Loucy (cell line): ENCODE measurements at regions not wholly inside any gene's neighbourhood (a gene's known extent, or its start where the extent isn't known, plus 50 kb on each side); places are given as distances from the start of the nearest gene placed in this dataset.

Experiments
- H2AFZ ChIP-seq: fragments of 200-600 bp; sonication (generic); 2 replicates; pipeline ENCODE4 v1.6.0; 2016; ENCODE audit warnings: antibody characterized with exemption, mild to moderate bottlenecking, low read length, moderate library complexity
- H3F3A ChIP-seq: fragments of 200-600 bp; 2 replicates; pipeline ENCODE4 v1.6.0; 2016; ENCODE audit warnings: antibody characterized with exemption, low read depth, mild to moderate bottlenecking
- H3K27me3 ChIP-seq: fragments of 200-600 bp; sonication (generic); 2 replicates; pipeline ENCODE4 v1.6.1; 2014; ENCODE audit warnings: low read length, mild to moderate bottlenecking; ENCODE audit not compliant: insufficient read depth, poor library complexity, severe bottlenecking
- H3K36me3 ChIP-seq: fragments of 200-600 bp; sonication (generic); 2 replicates; pipeline ENCODE4 v1.6.1; 2016; ENCODE audit warnings: low read length; ENCODE audit not compliant: insufficient read depth
- H3K4me1 ChIP-seq: fragments of 200-600 bp; sonication (generic); 2 replicates; pipeline ENCODE4 v1.5.1; 2014; ENCODE audit warnings: low read length, mild to moderate bottlenecking; ENCODE audit not compliant: insufficient read depth, poor library complexity, severe bottlenecking
- H3K4me2 ChIP-seq: fragments of 200-600 bp; sonication (generic); 2 replicates; pipeline ENCODE4 v1.6.0; 2014; ENCODE audit warnings: antibody characterized with exemption, low read length, low read depth, mild to moderate bottlenecking; ENCODE audit not compliant: poor library complexity, severe bottlenecking
- H3K4me3 ChIP-seq: fragments of 200-600 bp; sonication (generic); 2 replicates; pipeline ENCODE4 v1.5.1; 2014; ENCODE audit warnings: low read length, mild to moderate bottlenecking, mixed read lengths; ENCODE audit not compliant: poor library complexity, severe bottlenecking
- H3K79me2 ChIP-seq: fragments of 200-600 bp; sonication (generic); 2 replicates; pipeline ENCODE4 v1.6.1; 2014; ENCODE audit warnings: low read length; ENCODE audit not compliant: insufficient read depth
- H3K9ac ChIP-seq: fragments of 200-600 bp; sonication (generic); 2 replicates; pipeline ENCODE4 v1.6.0; 2014; ENCODE audit warnings: mild to moderate bottlenecking, low read depth, low read length, moderate library complexity; ENCODE audit not compliant: poor library complexity, severe bottlenecking
- H3K9me2 ChIP-seq: fragments of 200-600 bp; sonication (generic); replicated peaks from 2 replicates; pipeline ENCODE4 v1.6.1; 2016; ENCODE audit warnings: low read depth, low read length, mixed read lengths
- H3K9me3 ChIP-seq: fragments of 200-600 bp; sonication (generic); 2 replicates; pipeline ENCODE4 v1.6.1; 2014; ENCODE audit warnings: mild to moderate bottlenecking, antibody characterized with exemption, low read length, low read depth; ENCODE audit not compliant: insufficient read depth
- H4K20me1 ChIP-seq: fragments of 200-600 bp; sonication (generic); 2 replicates; pipeline ENCODE4 v1.6.0; 2014; ENCODE audit warnings: antibody characterized with exemption, low read length, mild to moderate bottlenecking; ENCODE audit not compliant: insufficient read depth, poor library complexity, severe bottlenecking
- EZH2phosphoT487 ChIP-seq: fragments of 200-600 bp; IDR thresholded peaks from 2 replicates; pipeline ENCODE4 v1.6.1; 2018; ENCODE audit warnings: antibody characterized with exemption, mild to moderate bottlenecking, moderate library complexity, borderline replicate concordance
- TF ChIP-seq, protein P1 (sequence below): fragments of 200-600 bp; sonication (generic); conservative IDR thresholded peaks from 2 replicates; pipeline ENCODE4 v1.5.1; 2014; ENCODE audit warnings: mild to moderate bottlenecking, antibody characterized with exemption, low read length

DNA sequence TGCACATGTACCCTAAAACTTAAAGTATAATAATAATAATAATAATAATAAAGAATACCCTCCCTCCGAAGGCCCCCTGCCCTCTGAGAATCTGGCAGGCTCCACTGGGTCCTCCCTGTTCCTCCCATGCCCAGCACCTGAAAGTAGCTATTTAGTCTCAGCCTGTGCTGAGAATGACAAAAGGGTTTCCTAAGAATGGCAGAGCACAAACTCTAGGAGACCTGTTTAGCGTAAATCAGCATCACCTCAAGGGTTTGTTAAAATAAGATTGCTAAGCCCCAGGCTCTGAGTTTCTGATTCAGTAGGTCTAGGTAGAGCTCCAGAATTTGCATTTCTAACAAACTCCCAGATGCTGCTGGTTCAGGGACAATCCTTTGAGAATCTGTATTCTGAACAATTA, 606.8 kb upstream of the CDH11 start:
- Histone ChIP-seq H3K36me3 (no peaks in the 10 kb centered on the region), H3K9ac (no peak overlapping the region), H3K4me3 (no peak overlapping the region), H3K79me2 (no peaks in the 10 kb centered on the region), H3K4me1 (no peaks in the 10 kb centered on the region), H4K20me1 (no peaks in the 10 kb centered on the region), H3K4me2 (no peak overlapping the region), H2AFZ (no peak overlapping the region), H3K9me2 (no peaks in the 10 kb centered on the region), H3K27me3 (no peaks in the 10 kb centered on the region), H3F3A (no peaks in the 10 kb centered on the region), H3K9me3 (no peaks in the 10 kb centered on the region)
- TF ChIP-seq, protein P1, sequence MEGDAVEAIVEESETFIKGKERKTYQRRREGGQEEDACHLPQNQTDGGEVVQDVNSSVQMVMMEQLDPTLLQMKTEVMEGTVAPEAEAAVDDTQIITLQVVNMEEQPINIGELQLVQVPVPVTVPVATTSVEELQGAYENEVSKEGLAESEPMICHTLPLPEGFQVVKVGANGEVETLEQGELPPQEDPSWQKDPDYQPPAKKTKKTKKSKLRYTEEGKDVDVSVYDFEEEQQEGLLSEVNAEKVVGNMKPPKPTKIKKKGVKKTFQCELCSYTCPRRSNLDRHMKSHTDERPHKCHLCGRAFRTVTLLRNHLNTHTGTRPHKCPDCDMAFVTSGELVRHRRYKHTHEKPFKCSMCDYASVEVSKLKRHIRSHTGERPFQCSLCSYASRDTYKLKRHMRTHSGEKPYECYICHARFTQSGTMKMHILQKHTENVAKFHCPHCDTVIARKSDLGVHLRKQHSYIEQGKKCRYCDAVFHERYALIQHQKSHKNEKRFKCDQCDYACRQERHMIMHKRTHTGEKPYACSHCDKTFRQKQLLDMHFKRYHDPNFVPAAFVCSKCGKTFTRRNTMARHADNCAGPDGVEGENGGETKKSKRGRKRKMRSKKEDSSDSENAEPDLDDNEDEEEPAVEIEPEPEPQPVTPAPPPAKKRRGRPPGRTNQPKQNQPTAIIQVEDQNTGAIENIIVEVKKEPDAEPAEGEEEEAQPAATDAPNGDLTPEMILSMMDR, result no peak
- no peak for TF ChIP-seq EZH2phosphoT487

DNA sequence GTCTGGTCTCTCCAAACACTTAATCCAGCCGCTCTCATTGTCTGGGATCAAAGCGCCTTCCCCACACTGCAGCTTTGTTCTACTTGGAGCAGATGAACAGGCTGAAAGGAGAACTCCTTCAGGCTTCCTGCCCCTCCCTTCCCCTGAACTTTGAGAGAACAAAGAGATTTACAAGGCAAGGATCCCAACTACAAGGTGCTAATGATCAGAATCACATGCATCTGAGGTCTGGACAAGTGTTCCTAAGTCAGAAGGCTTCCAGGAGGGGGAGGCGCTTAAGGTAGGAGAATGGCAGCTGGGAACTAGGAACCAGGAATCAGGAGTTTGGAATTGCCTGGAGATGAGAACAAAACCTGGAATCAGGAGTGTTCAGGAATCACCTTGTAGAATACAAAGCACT, 606.3 kb upstream of the CDH11 start:
- Histone ChIP-seq H3K36me3 (no peaks in the 10 kb centered on the region), H3K4me2 (no peak overlapping the region), H3K27me3 (no peaks in the 10 kb centered on the region), H3K4me1 (no peaks in the 10 kb centered on the region), H2AFZ (no peak overlapping the region), H3K4me3 (no peak overlapping the region), H3K9me3 (no peaks in the 10 kb centered on the region), H4K20me1 (no peaks in the 10 kb centered on the region), H3K9me2 (no peaks in the 10 kb centered on the region), H3F3A (no peaks in the 10 kb centered on the region), H3K79me2 (no peaks in the 10 kb centered on the region), H3K9ac (no peak overlapping the region)
- TF ChIP-seq, protein P1, result no peak
- no peak for TF ChIP-seq EZH2phosphoT487

DNA sequence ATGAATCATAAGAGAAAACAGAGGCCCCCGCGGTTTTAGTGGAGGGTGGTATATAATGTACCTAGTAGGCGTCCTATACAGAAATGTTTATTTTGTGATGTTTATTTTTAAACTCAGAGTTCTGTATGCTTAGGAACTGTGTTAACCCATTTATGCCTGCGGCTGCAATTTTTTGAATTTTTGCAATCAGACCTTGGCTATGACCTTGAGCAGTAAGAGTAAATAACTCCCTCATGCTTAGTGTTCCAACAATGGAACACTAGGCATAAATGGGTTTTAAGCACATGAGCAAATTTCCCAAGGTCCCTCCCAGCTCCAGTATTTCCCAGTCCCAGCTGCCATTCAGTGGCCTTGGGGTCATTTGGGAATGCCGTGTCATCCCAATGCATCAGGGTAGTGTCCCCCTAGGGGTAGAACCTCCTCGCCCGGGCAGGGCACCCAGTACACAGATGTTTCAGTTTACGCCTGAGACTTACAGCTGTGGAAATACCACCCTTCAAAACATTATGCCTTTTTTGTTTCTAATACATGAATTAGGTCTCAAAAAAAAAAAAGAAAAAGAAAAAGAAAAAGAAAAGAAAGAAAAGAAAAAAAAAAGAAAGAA, 605.8 kb upstream of the CDH11 start:
- TF ChIP-seq, protein P1, result no peak
- no peak for TF ChIP-seq EZH2phosphoT487
- no peak overlapping the region for H3K9ac ChIP-seq

More for the DNA sequence above, 605.8 kb upstream of the CDH11 start:
- no peak overlapping the region for H3K4me3 ChIP-seq
- no peaks in the 10 kb centered on the region for H3K27me3 ChIP-seq
- H3K79me2 ChIP-seq, result no peaks in the 10 kb centered on the region
- no peaks in the 10 kb centered on the region for H3F3A ChIP-seq
- H3K4me1 ChIP-seq, result no peaks in the 10 kb centered on the region
- no peaks in the 10 kb centered on the region for H3K9me3 ChIP-seq
- no peak overlapping the region for H3K4me2 ChIP-seq
- H4K20me1 ChIP-seq, result no peaks in the 10 kb centered on the region
- no peak overlapping the region for H2AFZ ChIP-seq
- no peaks in the 10 kb centered on the region for H3K9me2 ChIP-seq
- H3K36me3 ChIP-seq, result no peaks in the 10 kb centered on the region
